ENCODE measurements at regions not wholly inside any gene's neighbourhood (a gene's known extent, or its start where the extent isn't known, plus 50 kb on each side); places are given as distances from the start of the nearest gene placed in this dataset.

DNA sequence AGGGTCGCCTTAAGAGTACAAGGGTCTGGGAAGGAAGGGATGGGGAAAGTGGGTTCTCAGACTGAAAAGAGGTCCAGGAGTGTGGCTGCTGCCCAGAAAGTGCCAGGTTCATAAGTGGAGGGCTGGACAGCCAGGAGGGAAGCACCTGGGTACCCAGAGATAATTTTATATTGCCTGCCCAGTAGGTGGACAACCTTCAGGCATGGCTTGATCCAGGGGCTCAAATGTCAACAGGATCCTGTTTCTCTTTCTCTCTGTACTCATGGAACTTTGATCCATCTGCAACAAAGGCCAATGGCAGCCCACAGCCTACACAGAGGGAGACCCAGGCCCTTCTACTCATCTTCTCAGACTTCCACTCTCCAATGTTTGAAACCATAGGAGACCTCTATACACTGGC, 80.5 kb upstream of the GRK3 start:
- Histone ChIP-seq H3F3A (ENCODE audit: insufficient read depth, low read length, poor library complexity, severe bottlenecking) (no peaks in the 10 kb centered on the region), H3K36me3 (ENCODE audit: insufficient read depth, low read length) (no peaks in the 10 kb centered on the region), H3K9me2 (ENCODE audit: insufficient read depth, low read length) (no peaks in the 10 kb centered on the region), H3K79me2 (replicated peaks; ENCODE audit: insufficient read depth, low read length) (no peaks in the 10 kb centered on the region), H3K27ac (ENCODE audit: low read length) (no peak overlapping the region), H2AFZ (ENCODE audit: low read depth, low read length) (no peak overlapping the region), H3K4me2 (ENCODE audit: low read length) (no peak overlapping the region), H3K4me3 (ENCODE audit: low read length) (no peak overlapping the region), H3K9ac (ENCODE audit: low read length) (no peak overlapping the region), H3K9me3 (ENCODE audit: low read length) (no peaks in the 10 kb centered on the region), H4K20me1 (ENCODE audit: insufficient read depth) (no peaks in the 10 kb centered on the region), H3K27me3 (ENCODE audit: insufficient read depth, low read depth, low read length) (no peaks in the 10 kb centered on the region)
- TF ChIP-seq EZH2 (IDR thresholded peaks at IDR 0.05; ENCODE audit: borderline replicate concordance, insufficient read depth, low read length, poor library complexity, severe bottlenecking) (no peak), EP300 (conservative IDR thresholded peaks at IDR 0.05; ENCODE audit: poor library complexity, severe bottlenecking) (no peak), MXI1 (conservative IDR thresholded peaks at IDR 0.05; ENCODE audit: poor library complexity, severe bottlenecking) (no peak), TAF1 (IDR thresholded peaks at IDR 0.05; ENCODE audit: low read depth) (no peak), POLR2AphosphoS5 (IDR thresholded peaks at IDR 0.05) (no peak), SMC3 (conservative IDR thresholded peaks at IDR 0.05; ENCODE audit: poor library complexity) (no peak), RAD21 (conservative IDR thresholded peaks at IDR 0.05) (no peak)
- TF ChIP-seq, protein P1, sequence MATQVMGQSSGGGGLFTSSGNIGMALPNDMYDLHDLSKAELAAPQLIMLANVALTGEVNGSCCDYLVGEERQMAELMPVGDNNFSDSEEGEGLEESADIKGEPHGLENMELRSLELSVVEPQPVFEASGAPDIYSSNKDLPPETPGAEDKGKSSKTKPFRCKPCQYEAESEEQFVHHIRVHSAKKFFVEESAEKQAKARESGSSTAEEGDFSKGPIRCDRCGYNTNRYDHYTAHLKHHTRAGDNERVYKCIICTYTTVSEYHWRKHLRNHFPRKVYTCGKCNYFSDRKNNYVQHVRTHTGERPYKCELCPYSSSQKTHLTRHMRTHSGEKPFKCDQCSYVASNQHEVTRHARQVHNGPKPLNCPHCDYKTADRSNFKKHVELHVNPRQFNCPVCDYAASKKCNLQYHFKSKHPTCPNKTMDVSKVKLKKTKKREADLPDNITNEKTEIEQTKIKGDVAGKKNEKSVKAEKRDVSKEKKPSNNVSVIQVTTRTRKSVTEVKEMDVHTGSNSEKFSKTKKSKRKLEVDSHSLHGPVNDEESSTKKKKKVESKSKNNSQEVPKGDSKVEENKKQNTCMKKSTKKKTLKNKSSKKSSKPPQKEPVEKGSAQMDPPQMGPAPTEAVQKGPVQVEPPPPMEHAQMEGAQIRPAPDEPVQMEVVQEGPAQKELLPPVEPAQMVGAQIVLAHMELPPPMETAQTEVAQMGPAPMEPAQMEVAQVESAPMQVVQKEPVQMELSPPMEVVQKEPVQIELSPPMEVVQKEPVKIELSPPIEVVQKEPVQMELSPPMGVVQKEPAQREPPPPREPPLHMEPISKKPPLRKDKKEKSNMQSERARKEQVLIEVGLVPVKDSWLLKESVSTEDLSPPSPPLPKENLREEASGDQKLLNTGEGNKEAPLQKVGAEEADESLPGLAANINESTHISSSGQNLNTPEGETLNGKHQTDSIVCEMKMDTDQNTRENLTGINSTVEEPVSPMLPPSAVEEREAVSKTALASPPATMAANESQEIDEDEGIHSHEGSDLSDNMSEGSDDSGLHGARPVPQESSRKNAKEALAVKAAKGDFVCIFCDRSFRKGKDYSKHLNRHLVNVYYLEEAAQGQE (IDR thresholded peaks at IDR 0.05; ENCODE audit: borderline replicate concordance), result no peak
- TF ChIP-seq, protein P2, sequence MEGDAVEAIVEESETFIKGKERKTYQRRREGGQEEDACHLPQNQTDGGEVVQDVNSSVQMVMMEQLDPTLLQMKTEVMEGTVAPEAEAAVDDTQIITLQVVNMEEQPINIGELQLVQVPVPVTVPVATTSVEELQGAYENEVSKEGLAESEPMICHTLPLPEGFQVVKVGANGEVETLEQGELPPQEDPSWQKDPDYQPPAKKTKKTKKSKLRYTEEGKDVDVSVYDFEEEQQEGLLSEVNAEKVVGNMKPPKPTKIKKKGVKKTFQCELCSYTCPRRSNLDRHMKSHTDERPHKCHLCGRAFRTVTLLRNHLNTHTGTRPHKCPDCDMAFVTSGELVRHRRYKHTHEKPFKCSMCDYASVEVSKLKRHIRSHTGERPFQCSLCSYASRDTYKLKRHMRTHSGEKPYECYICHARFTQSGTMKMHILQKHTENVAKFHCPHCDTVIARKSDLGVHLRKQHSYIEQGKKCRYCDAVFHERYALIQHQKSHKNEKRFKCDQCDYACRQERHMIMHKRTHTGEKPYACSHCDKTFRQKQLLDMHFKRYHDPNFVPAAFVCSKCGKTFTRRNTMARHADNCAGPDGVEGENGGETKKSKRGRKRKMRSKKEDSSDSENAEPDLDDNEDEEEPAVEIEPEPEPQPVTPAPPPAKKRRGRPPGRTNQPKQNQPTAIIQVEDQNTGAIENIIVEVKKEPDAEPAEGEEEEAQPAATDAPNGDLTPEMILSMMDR (IDR thresholded peaks at IDR 0.05; ENCODE audit: poor library complexity, severe bottlenecking), result no peak

DNA sequence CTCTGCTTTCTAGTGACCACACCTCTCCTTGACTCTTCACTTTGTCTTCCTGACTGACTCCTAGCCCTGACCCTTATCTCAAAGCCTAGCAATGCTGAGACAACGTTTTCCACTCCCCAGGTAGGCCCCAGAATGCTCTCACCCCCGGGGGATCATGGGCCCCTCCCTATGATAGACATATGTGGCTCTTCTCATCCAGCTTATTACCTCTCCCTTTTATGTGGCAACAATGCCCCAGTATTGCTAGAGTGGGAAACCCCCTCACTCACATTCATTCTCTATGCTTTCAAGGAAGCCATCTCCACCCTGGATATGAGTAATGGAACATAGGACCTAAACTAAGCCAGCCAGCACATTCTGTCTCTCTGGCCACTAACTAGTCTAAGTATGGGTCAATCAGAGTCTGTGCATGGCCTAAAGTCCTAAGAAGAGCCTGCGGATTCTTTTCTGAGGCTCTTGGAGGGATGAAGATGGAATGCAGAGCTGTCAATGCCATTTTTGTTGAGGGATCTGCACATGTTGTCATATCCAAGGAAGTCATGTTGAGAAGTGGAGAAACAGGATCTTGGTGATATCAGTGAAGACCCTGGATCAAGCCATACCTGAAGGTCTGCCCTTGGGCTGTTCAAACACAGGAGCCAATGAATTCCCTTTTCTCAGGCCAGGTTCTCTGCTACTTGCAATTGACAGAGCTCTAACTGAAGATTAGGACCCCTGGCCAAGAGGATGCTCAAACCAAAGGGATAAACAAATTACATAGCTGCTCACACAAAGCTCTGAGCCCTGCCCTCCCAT, 79.8 kb upstream of the GRK3 start:
- H3K9me2 ChIP-seq (ENCODE audit: insufficient read depth, low read length), result no peaks in the 10 kb centered on the region
- no peaks in the 10 kb centered on the region for H3K9me3 ChIP-seq (ENCODE audit: low read length)
- H3K4me2 ChIP-seq (ENCODE audit: low read length), result no peak overlapping the region
- no peak for TF ChIP-seq MXI1 (conservative IDR thresholded peaks at IDR 0.05; ENCODE audit: poor library complexity, severe bottlenecking)
- TF ChIP-seq, protein P1 (IDR thresholded peaks at IDR 0.05; ENCODE audit: borderline replicate concordance), result no peak
- no peak for TF ChIP-seq POLR2AphosphoS5 (IDR thresholded peaks at IDR 0.05)
- no peak for TF ChIP-seq TAF1 (IDR thresholded peaks at IDR 0.05; ENCODE audit: low read depth)
- no peaks in the 10 kb centered on the region for H3K79me2 ChIP-seq (replicated peaks; ENCODE audit: insufficient read depth, low read length)
- H4K20me1 ChIP-seq (ENCODE audit: insufficient read depth), result no peaks in the 10 kb centered on the region
- H3K27ac ChIP-seq (ENCODE audit: low read length), result no peak overlapping the region
- no peaks in the 10 kb centered on the region for H3F3A ChIP-seq (ENCODE audit: insufficient read depth, low read length, poor library complexity, severe bottlenecking)
- H3K27me3 ChIP-seq (ENCODE audit: insufficient read depth, low read depth, low read length), result no peaks in the 10 kb centered on the region
- H3K4me3 ChIP-seq (ENCODE audit: low read length), result no peak overlapping the region
- H3K9ac ChIP-seq (ENCODE audit: low read length), result no peak overlapping the region
- H2AFZ ChIP-seq (ENCODE audit: low read depth, low read length), result no peak overlapping the region
- no peaks in the 10 kb centered on the region for H3K36me3 ChIP-seq (ENCODE audit: insufficient read depth, low read length)
